EH (cell line): ENCODE measurements at regions not wholly inside any gene's neighbourhood (a gene's known extent, or its start where the extent isn't known, plus 50 kb on each side); places are given as distances from the start of the nearest gene placed in this dataset.
"Not testable (repeated sequence)": the region's sequence is repeated elsewhere in the genome, so short reads cannot be mapped to it uniquely, and the experiment has no call there.

Experiments used
- DNase-seq: peaks from one replicate; pipeline ENCODE4 v3.0.0-alpha.2; 2015; ENCODE audit warnings: low read depth

GRCh38 chr9:108765265-108765664 is 90.5 kb downstream of the ACTL7B start:
- no peak for DNase-seq

GRCh38 chr9:108762348-108763055 is 93.3 kb downstream of the ACTL7B start:
- DNase-seq, result no peak

GRCh38 chr9:108761655-108762347 is 94.0 kb downstream of the ACTL7B start:
- DNase-seq, result peak; percentile 76

DNA sequence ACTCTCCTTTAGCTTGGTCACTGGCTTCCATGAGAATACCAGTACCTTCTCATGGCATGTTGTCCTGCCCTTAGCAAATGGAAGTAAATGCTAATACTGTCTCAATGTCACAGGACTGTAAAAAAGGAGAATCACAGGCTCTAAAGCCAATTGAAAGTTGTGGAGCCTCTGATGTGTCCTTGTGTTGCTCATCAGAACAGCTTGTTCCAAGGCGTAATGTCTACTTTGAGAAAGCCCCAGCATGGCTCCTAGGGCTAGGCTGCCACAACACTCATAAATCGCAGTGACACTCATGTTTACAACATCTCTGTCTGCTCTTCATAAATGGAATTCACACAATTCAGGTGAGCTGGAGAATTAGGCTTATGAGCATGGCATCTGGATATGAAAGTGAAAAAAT is 94.9 kb downstream of the ACTL7B start:
- DNase-seq, result no peak

- DNase-seq, result no peak
Observed at GRCh38 chr9:108759835-108760234, 96.0 kb downstream of the ACTL7B start.

GRCh38 chr9:108759399-108759798 is 96.4 kb downstream of the ACTL7B start:
- DNase-seq, result no peak

DNA sequence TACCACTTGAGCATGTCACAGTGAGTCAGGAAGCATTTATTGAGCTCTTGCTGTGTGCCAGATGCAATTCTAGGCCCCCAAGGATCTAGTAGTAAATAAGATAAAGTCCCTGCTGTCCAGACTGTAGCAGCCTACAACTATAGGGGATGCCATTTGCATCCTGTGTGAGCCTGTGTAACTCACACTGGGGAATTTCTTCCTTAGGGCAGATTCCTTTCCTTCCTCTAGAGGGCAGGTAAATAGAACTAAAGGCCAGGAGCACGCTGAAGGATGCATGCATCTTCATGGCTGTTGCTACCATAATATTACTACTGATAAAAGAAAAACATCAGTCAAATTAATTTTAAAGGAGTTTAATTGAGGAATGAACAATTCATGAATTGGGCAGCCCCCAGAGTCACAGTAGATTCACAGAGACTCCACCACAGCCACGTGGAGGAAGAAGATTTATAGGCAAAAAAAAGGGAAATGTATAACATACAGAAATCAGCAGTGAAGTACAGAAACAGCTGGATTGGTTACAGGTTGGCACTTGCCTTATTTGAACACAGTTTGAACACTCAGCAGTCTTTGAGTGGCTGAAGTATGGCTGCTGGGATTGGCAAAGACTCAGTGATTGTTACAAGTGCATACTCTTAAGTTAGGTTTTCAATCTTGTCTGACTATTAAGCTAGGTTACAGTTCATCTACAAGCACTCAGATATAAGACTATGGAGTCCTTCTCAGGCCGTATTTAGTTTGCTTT is 98.9 kb downstream of the ACTL7B start:
- no peak for DNase-seq

GRCh38 chr9:108755979-108756378 is 99.8 kb downstream of the ACTL7B start:
- DNase-seq, result no peak

DNA sequence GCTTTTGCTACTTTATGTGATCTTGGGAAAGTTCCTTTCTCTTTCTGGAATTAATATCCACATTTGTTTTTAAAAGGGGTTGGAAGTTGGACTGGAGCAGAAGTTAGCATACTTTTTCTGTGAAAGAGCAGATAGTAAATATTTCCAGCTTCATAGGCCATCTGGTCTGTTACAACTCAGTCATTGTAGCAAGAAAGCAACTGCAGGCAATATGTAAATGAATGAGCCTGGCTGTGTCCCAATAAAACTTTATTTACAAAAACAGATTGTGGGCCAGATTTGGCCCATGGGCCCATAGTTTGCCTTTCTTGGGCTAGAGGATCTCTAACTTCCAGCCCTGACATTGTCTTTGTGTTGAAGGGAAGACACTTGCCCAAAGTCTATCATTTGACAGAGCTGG is 104.4 kb downstream of the ACTL7B start:
- peak; percentile 43 for DNase-seq

GRCh38 chr9:108750661-108751215 is 105.0 kb downstream of the ACTL7B start:
- peak; percentile 25 for DNase-seq

DNA sequence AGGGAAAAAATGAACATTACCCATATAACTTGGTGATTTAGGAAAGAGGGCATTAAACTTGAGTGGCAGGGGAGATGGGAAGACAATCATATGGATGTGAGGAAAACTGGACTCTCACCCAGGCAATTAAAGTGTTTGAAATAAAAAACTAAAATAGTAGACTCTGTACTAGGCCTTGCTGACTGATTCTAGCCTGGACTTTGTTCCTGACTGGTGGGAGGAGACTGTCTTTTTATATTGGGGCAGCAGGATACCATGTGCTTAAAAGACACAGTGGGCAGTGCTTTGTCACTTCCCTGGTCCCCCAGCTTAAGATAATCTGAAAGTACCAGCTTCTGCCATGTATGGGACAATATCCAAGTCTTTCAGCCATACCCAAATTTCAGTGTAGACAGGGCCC is 107.0 kb downstream of the ACTL7B start:
- DNase-seq, result no peak

DNA sequence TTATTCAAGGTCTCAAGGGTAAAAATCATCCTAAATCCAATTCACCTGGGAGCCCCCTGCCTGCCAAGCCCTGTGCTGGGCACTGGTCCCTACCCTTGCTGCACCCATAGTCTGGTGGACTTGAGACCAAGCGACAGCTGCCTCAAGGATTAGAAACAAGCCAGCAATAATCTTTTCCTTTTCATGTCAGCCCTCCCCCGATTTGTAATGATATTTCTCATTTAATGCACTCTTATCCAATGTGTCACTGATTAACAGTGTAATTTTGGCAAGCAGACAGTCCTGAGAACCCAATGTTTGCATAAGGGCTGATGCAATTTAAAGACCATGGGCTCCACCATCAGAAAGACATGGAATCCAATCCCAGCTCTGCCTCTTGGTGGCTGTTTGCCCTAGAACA is 108.9 kb downstream of the ACTL7B start:
- peak; percentile 86 for DNase-seq

- no peak for DNase-seq
Observed at GRCh38 chr9:108746001-108746400, 109.8 kb downstream of the ACTL7B start.

GRCh38 chr9:108744641-108745040 is 111.1 kb downstream of the ACTL7B start:
- DNase-seq, result no peak

DNA sequence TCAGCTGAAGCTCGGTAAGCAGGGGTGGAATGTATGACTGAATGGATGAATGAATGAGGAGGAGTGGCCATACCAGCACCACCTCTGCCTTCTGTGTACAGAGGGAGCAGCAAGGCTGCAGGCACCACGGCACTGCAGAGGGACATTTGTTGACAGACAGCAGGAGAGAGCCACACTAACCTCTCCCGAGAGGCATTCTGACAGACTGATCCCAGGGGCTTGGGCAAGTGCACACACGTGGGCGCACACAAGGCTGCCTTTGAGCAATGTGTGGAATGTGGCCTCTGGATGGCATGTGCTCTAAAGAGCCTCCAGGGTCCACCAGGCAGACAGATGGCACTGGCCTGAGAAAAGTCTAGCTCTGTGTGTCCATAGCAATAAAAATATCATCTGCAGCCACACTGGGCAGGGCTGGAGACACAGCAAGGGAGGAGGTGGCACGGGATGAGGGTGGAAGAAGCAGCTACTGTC is 111.8 kb downstream of the ACTL7B start:
- peak; percentile 75 for DNase-seq

GRCh38 chr9:108743416-108743815 is 112.4 kb downstream of the ACTL7B start:
- DNase-seq, result no peak

- no peak for DNase-seq
Observed at GRCh38 chr9:108742191-108742590, 113.6 kb downstream of the ACTL7B start.

GRCh38 chr9:108731292-108731691 is 124.5 kb downstream of the ACTL7B start:
- DNase-seq, result not testable (repeated sequence)

GRCh38 chr9:108727580-108728111 is 128.1 kb downstream of the ACTL7B start:
- no peak for DNase-seq

DNA sequence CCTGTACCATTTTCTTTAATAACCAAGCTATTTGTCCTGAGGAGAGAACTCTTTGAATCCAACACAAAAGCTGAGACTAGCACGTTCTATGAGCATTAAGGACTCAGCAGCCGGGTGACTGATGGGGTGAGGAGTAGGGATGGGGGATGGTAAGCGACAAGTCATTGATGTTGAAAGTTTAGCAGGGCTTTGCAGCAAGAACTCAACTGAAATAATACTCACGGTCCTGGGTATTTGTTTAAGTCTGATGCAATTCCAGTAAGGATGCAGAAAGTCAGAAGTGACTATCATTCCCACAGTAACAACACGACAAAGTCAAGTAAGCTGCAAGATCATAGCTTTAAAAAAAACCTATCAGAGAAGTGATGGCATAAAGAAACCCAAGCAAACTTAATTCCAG is 131.1 kb downstream of the ACTL7B start:
- DNase-seq, result peak; percentile 81

DNA sequence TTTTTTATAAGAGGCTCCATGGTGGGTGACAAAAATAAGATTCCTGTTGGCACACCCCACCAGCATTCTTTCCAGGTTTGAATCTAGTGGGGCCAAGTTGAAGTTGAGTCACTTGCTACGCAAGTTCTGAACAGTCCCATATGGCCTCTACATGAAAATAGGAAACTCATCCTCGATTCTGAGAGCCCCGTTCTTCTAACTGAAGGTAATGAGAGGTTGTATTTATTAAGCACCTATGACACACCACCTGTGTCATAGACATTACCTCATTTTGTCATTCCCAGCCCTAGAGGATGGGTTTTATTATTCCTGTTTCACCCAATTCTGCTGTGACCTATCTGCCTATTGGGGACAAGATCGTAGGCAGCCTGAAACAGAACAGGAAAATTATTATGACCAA is 131.7 kb downstream of the ACTL7B start:
- DNase-seq, result no peak

DNA sequence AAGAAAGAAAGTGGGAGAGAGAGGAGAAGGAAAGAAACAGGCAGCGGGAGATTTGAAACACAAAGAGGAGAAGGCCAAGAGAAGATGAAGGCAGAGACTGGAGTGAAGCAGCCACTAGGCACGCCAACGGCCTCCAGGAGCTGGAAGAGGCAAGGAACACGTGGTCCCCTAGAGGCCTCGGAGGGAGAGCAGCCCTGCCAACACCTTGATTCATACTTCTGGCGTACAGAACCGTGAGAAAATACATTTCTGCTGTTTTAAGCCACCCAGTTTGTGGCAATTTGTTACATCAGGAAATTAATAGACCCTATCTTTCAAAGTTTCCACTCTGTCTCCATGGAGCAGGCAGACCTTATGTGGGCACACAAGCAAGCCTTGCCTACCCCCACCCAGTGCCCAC is 133.4 kb downstream of the ACTL7B start:
- no peak for DNase-seq
